SU-DHL-6 (cell line): ENCODE measurements at regions not wholly inside any gene's neighbourhood (a gene's known extent, or its start where the extent isn't known, plus 50 kb on each side); places are given as distances from the start of the nearest gene placed in this dataset.

Experiments
- H2AFZ ChIP-seq: fragments of 200-600 bp; sonication (generic); 2 replicates; pipeline ENCODE4 v1.6.1; 2014; ENCODE audit warnings: low read depth, mild to moderate bottlenecking, moderate library complexity, mixed read lengths, antibody characterized with exemption, low read length; ENCODE audit not compliant: severe bottlenecking
- H3F3A ChIP-seq: fragments of 200-600 bp; shearing (Covaris generic); 2 replicates; pipeline ENCODE4 v1.6.0; 2016; ENCODE audit warnings: antibody characterized with exemption, mild to moderate bottlenecking; ENCODE audit not compliant: insufficient read depth
- H3K27ac ChIP-seq: fragments of 200-600 bp; sonication (generic); 2 replicates; pipeline ENCODE4 v1.5.1; 2016; ENCODE audit warnings: low read depth, mild to moderate bottlenecking, low read length, moderate library complexity, mixed read lengths
- H3K27me3 ChIP-seq: fragments of 200-600 bp; sonication (generic), shearing (Covaris generic); 2 replicates; pipeline ENCODE4 v1.6.0; 2014; ENCODE audit warnings: mild to moderate bottlenecking, low read length
- H3K36me3 ChIP-seq: fragments of 200-600 bp; sonication (generic); 2 replicates; pipeline ENCODE4 v1.6.1; 2014; ENCODE audit warnings: mild to moderate bottlenecking, low read length, mixed read lengths
- H3K4me2 ChIP-seq: fragments of 300-600, 200-600 bp; shearing (Covaris generic), sonication (generic); 2 replicates; pipeline ENCODE4 v1.6.0; 2014; ENCODE audit warnings: low read length, low read depth, mild to moderate bottlenecking; ENCODE audit not compliant: poor library complexity, severe bottlenecking
- H3K4me3 ChIP-seq: fragments of 200-600 bp; sonication (generic); 2 replicates; pipeline ENCODE4 v1.5.1; 2014; ENCODE audit warnings: antibody characterized with exemption, low read length, mild to moderate bottlenecking, mixed read lengths; ENCODE audit not compliant: insufficient read depth, poor library complexity, severe bottlenecking
- H3K79me2 ChIP-seq: fragments of 200-600 bp; sonication (generic); 2 replicates; pipeline ENCODE4 v1.6.1; 2014; ENCODE audit warnings: mild to moderate bottlenecking, low read length, moderate library complexity; ENCODE audit not compliant: insufficient read depth
- H3K9ac ChIP-seq: fragments of 200-600 bp; sonication (generic); 2 replicates; pipeline ENCODE4 v1.7.0; 2014; ENCODE audit warnings: mild to moderate bottlenecking, low read length
- H3K9me2 ChIP-seq: fragments of 200-600 bp; sonication (generic); replicated peaks from 2 replicates; pipeline ENCODE4 v1.6.1; 2014; ENCODE audit warnings: low read length; ENCODE audit not compliant: insufficient read depth
- H3K9me3 ChIP-seq: fragments of 200-600 bp; sonication (generic); 2 replicates; pipeline ENCODE4 v1.6.1; 2014; ENCODE audit warnings: low read length, mixed read lengths; ENCODE audit not compliant: insufficient read depth
- H4K20me1 ChIP-seq: fragments of 200-600 bp; sonication (generic); 2 replicates; pipeline ENCODE4 v1.6.1; 2014; ENCODE audit warnings: low read depth, mild to moderate bottlenecking, antibody characterized with exemption, low read length, moderate library complexity, mixed read lengths
- EZH2phosphoT487 ChIP-seq: fragments of 200-600 bp; sonication (generic), shearing (Covaris generic); conservative IDR thresholded peaks from 2 replicates; pipeline ENCODE4 v1.6.1; 2018; ENCODE audit warnings: mild to moderate bottlenecking, antibody characterized with exemption, low read length, moderate library complexity, mixed read lengths
- TF ChIP-seq, protein P1 (sequence below): fragments of 200-600 bp; sonication (generic); IDR thresholded peaks from one replicate; pipeline ENCODE4 v1.5.1; 2017; ENCODE audit warnings: antibody characterized with exemption, mild to moderate bottlenecking, low read length, moderate library complexity; ENCODE audit not compliant: insufficient read depth, poor library complexity, severe bottlenecking

DNA sequence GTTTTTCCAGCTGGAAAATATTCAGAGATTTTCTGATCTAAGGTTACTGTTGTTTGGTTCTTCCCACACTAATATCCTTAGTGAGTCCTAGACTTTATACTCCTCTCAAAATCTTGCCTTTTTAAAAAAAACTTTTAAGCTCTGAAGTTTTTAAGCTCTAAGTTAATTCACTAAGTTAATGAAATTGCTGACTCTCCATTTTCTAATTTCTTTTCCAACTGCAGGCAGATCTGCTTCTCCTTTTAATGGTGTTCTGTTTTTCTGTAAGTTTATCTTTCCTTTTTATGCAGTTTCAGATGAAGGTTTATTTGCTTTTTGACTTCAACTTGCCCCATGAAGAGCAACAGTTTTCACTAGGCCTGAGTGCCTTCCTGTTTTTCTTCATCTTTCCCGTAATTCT is 125.8 kb upstream of the ARHGAP42 start:
- no peak for TF ChIP-seq EZH2phosphoT487
- TF ChIP-seq, protein P1, sequence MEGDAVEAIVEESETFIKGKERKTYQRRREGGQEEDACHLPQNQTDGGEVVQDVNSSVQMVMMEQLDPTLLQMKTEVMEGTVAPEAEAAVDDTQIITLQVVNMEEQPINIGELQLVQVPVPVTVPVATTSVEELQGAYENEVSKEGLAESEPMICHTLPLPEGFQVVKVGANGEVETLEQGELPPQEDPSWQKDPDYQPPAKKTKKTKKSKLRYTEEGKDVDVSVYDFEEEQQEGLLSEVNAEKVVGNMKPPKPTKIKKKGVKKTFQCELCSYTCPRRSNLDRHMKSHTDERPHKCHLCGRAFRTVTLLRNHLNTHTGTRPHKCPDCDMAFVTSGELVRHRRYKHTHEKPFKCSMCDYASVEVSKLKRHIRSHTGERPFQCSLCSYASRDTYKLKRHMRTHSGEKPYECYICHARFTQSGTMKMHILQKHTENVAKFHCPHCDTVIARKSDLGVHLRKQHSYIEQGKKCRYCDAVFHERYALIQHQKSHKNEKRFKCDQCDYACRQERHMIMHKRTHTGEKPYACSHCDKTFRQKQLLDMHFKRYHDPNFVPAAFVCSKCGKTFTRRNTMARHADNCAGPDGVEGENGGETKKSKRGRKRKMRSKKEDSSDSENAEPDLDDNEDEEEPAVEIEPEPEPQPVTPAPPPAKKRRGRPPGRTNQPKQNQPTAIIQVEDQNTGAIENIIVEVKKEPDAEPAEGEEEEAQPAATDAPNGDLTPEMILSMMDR: no peak
- no peaks in the 10 kb centered on the region for H4K20me1 ChIP-seq
- H3K27me3 ChIP-seq: no peaks in the 10 kb centered on the region
- H3K79me2 ChIP-seq: no peaks in the 10 kb centered on the region
- H3K9me2 ChIP-seq: no peaks in the 10 kb centered on the region
- H3K36me3 ChIP-seq: no peaks in the 10 kb centered on the region
- no peaks in the 10 kb centered on the region for H3F3A ChIP-seq
- H3K27ac ChIP-seq: no peak overlapping the region
- no peak overlapping the region for H3K4me2 ChIP-seq
- H3K9me3 ChIP-seq: no peaks in the 10 kb centered on the region
- H3K4me3 ChIP-seq: no peak overlapping the region
- no peak overlapping the region for H3K9ac ChIP-seq
- H2AFZ ChIP-seq: no peak overlapping the region

DNA sequence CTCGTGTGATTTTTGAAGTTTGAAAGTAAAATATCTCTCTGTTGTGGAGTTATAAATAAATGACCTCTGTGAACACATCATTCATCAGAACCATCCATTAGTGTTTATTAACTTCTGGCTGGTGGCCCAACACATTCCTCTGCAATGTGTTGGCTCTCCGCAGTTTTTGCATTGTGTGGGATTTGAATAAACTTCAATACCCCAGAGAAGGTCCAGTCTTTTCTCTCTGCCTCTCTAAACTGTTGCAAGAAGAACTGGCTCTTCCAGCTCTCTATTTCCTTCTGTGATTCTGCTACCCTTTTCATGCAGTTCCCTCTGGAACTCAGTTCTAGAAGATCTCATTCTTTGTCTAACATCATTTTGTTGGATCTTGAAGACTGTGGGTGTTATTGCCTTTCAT is 125.0 kb upstream of the ARHGAP42 start:
- Histone ChIP-seq H3F3A (no peaks in the 10 kb centered on the region), H3K4me2 (no peak overlapping the region), H3K9me3 (no peaks in the 10 kb centered on the region), H4K20me1 (no peaks in the 10 kb centered on the region), H2AFZ (no peak overlapping the region), H3K9ac (no peak overlapping the region), H3K4me3 (no peak overlapping the region), H3K27me3 (no peaks in the 10 kb centered on the region), H3K9me2 (no peaks in the 10 kb centered on the region), H3K36me3 (no peaks in the 10 kb centered on the region), H3K79me2 (no peaks in the 10 kb centered on the region), H3K27ac (no peak overlapping the region)
- no peak for TF ChIP-seq EZH2phosphoT487
- TF ChIP-seq, protein P1: no peak

DNA sequence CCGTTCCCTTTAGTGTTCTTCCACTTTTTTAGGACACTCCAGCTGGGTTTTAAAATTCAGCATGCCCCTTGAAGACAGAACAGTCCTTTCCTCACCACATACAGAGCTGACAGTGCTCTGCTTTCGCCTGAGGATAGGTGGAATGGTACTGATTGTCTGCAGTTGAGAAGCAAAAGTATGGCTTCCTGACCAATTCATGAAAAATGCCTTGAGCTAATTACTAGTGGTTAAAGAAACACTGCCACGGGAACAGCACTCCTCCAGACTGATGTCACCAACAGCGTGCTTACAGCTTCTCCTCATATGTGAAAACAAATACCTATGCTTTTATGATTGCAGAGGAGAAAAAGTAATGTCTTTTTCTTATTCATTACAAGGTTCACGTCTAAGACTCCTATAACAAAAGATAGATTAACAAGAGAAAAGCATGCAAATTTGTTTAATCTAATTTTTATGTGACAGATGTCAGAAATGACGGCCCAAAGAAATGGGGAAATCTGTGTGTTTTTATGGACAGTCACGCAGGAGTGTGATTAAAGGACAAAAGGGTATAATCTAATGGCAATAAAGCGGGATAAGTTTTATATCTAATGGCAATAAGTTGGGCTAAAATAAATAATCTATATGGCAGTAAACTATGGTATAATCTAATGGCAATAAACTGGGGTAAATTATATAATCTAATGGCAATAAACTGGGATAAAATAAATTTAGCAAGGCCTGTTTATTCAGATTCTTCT is 123.4 kb upstream of the ARHGAP42 start:
- Histone ChIP-seq H3K27ac (no peak overlapping the region), H3K27me3 (no peaks in the 10 kb centered on the region), H3K4me2 (no peak overlapping the region), H2AFZ (no peak overlapping the region), H3K9me3 (no peaks in the 10 kb centered on the region), H4K20me1 (no peaks in the 10 kb centered on the region), H3K79me2 (no peaks in the 10 kb centered on the region), H3K36me3 (no peaks in the 10 kb centered on the region), H3K9ac (no peak overlapping the region), H3K4me3 (no peak overlapping the region), H3F3A (no peaks in the 10 kb centered on the region), H3K9me2 (no peaks in the 10 kb centered on the region)
- TF ChIP-seq, protein P1: no peak
- no peak for TF ChIP-seq EZH2phosphoT487
